Right renal cortex interstitium (tissue), 3 donors: ENCODE measurements at regions not wholly inside any gene's neighbourhood (a gene's known extent, or its start where the extent isn't known, plus 50 kb on each side); places are given as distances from the start of the nearest gene placed in this dataset.
"Not testable (repeated sequence)": the region's sequence is repeated elsewhere in the genome, so short reads cannot be mapped to it uniquely, and the experiment has no call there.

Experiments
- DNase-seq, 3 donors: peaks; one replicate each; pipeline ENCODE4 v3.0.0-alpha.2; 2013; ENCODE audit warnings: low read depth in 3 of 3, low spot score in 2 of 3

GRCh38 chr2:2788076-2788475 is 457.0 kb upstream of the MYT1L start:
- DNase-seq, result no peak

- no peak for DNase-seq
These were observed 456.3 kb upstream of the MYT1L start for GRCh38 chr2:2787301-2787907.

GRCh38 chr2:2782007-2782406 is 450.9 kb upstream of the MYT1L start:
- no peak for DNase-seq

GRCh38 chr2:2779727-2780126 is 448.7 kb upstream of the MYT1L start:
- DNase-seq, result no peak

- DNase-seq, result no peak
These were observed 446.8 kb upstream of the MYT1L start for GRCh38 chr2:2777876-2778275.

- DNase-seq, result no peak
These were observed 446.1 kb upstream of the MYT1L start for GRCh38 chr2:2777213-2777612.

- DNase-seq, result no peak
These were observed 443.9 kb upstream of the MYT1L start for GRCh38 chr2:2775018-2775417.

GRCh38 chr2:2773692-2774091 is 442.6 kb upstream of the MYT1L start:
- DNase-seq, result no peak

- not testable (repeated sequence) for DNase-seq
These were observed 442.0 kb upstream of the MYT1L start for GRCh38 chr2:2773080-2773479.

- DNase-seq, result no peak
These were observed 440.8 kb upstream of the MYT1L start for GRCh38 chr2:2771721-2772411.

- peak; percentile 21 to 39 (median 27) for DNase-seq
These were observed 438.7 kb upstream of the MYT1L start for GRCh38 chr2:2769481-2770431.

- DNase-seq, result no peak
These were observed 437.4 kb upstream of the MYT1L start for GRCh38 chr2:2768476-2768875.

- DNase-seq, result no peak
These were observed 436.8 kb upstream of the MYT1L start for GRCh38 chr2:2767837-2768236.

GRCh38 chr2:2765839-2766495 is 434.9 kb upstream of the MYT1L start:
- no peak for DNase-seq

GRCh38 chr2:2765176-2765800 is 434.2 kb upstream of the MYT1L start:
- no peak for DNase-seq

GRCh38 chr2:2764739-2765138 is 433.7 kb upstream of the MYT1L start:
- no peak for DNase-seq

- no peak for DNase-seq
These were observed 432.9 kb upstream of the MYT1L start for GRCh38 chr2:2764001-2764355.

- DNase-seq, result no peak
These were observed 432.4 kb upstream of the MYT1L start for GRCh38 chr2:2763351-2764000.

GRCh38 chr2:2762913-2763312 is 431.8 kb upstream of the MYT1L start:
- DNase-seq, result no peak
